DND-41 (cell line): ENCODE measurements at regions not wholly inside any gene's neighbourhood (a gene's known extent, or its start where the extent isn't known, plus 50 kb on each side); places are given as distances from the start of the nearest gene placed in this dataset.

Source experiments
- ATAC-seq: fragments of 200-7000 bp; cut with Tn5 transposase; 3 replicates; pipeline ENCODE4 v1.9.1; 2021; ENCODE audit warnings: low read depth; ENCODE audit not compliant: insufficient read depth
- DNase-seq: peaks from one replicate; pipeline ENCODE4 v3.0.0-alpha.2; 2020
- H2AFZ ChIP-seq: 2 replicates; pipeline ENCODE4 v1.6.0; 2012; ENCODE audit warnings: low read depth, low read length
- H3K27ac ChIP-seq: 2 replicates; pipeline ENCODE4 v1.5.1; 2012; ENCODE audit warnings: low read length, inconsistent platforms
- H3K27me3 ChIP-seq: fragments of 200-600 bp; sonication (generic); 2 replicates; pipeline ENCODE4 v1.6.0; 2012; ENCODE audit warnings: low read length, mild to moderate bottlenecking, inconsistent platforms; ENCODE audit not compliant: insufficient read depth, poor library complexity
- H3K36me3 ChIP-seq: 2 replicates; pipeline ENCODE4 v1.5.1; 2012; ENCODE audit warnings: low read length, inconsistent platforms; ENCODE audit not compliant: insufficient read depth
- H3K4me1 ChIP-seq: 2 replicates; pipeline ENCODE4 v1.5.1; 2012; ENCODE audit warnings: mild to moderate bottlenecking, low read length; ENCODE audit not compliant: insufficient read depth
- H3K4me2 ChIP-seq: 2 replicates; pipeline ENCODE4 v1.6.0; 2012; ENCODE audit warnings: mild to moderate bottlenecking, moderate library complexity, low read length, inconsistent platforms; ENCODE audit not compliant: insufficient read depth
- H3K4me3 ChIP-seq, 2 experiments: fragments of 200-600 bp in 1 of 2; shearing (Covaris generic) in 1 of 2; 2 replicates each; pipeline ENCODE4 v1.5.1; 2012 to 2016; ENCODE audit warnings: inconsistent platforms in 2 of 2, low read length in 2 of 2, mild to moderate bottlenecking in 2 of 2, low read depth in 1 of 2, moderate library complexity in 1 of 2
- H3K79me2 ChIP-seq: 2 replicates; pipeline ENCODE4 v1.6.0; 2012; ENCODE audit warnings: low read length, inconsistent platforms; ENCODE audit not compliant: insufficient read depth
- H3K9ac ChIP-seq: 2 replicates; pipeline ENCODE4 v1.6.0; 2012; ENCODE audit warnings: low read depth, mild to moderate bottlenecking, inconsistent platforms, low read length, moderate library complexity
- H3K9me3 ChIP-seq: 2 replicates; pipeline ENCODE4 v1.5.1; 2012; ENCODE audit warnings: low read length, moderate library complexity, mild to moderate bottlenecking, inconsistent platforms; ENCODE audit not compliant: insufficient read depth, severe bottlenecking
- H4K20me1 ChIP-seq: 2 replicates; pipeline ENCODE4 v1.6.0; 2012; ENCODE audit warnings: low read length; ENCODE audit not compliant: insufficient read depth
- CTCF ChIP-seq: IDR thresholded peaks from 2 replicates; pipeline ENCODE4 v1.5.1; 2012; ENCODE audit warnings: borderline replicate concordance, low read length, moderate library complexity, mild to moderate bottlenecking; ENCODE audit not compliant: poor library complexity, severe bottlenecking; ENCODE audit errors: extremely low read depth
- EZH2 ChIP-seq: IDR thresholded peaks from 3 replicates; pipeline ENCODE4 v1.6.1; 2012; ENCODE audit warnings: borderline replicate concordance, low read depth, mild to moderate bottlenecking, moderate library complexity, low read length, inconsistent platforms; ENCODE audit not compliant: severe bottlenecking

GRCh38 chr15:85954586-85954985 is 125.1 kb upstream of the AGBL1 start:
- no peak for ATAC-seq
- no peak for DNase-seq

GRCh38 chr15:85955501-85956391 is 123.9 kb upstream of the AGBL1 start:
- no peak overlapping the region for H3K27ac ChIP-seq
- peaks cover under 1% of the 10 kb centered on the region; the same call in 1 of the 2 replicates for H3K4me1 ChIP-seq
- no peak overlapping the region for H2AFZ ChIP-seq
- no peaks in the 10 kb centered on the region for H3K36me3 ChIP-seq
- H3K79me2 ChIP-seq, result no peaks in the 10 kb centered on the region
- no peaks in the 10 kb centered on the region for H3K9me3 ChIP-seq
- no peak overlapping the region for H3K4me3 ChIP-seq
- no peaks in the 10 kb centered on the region for H3K27me3 ChIP-seq
- DNase-seq (no peak), ATAC-seq (no peak)
- TF ChIP-seq EZH2, result no peak
- no peak for TF ChIP-seq CTCF
- no peak overlapping the region for H3K9ac ChIP-seq
- no peak overlapping the region for H3K4me2 ChIP-seq
- H4K20me1 ChIP-seq, result no peaks in the 10 kb centered on the region

More at GRCh38 chr15:85954586-85954985, 125.1 kb upstream of the AGBL1 start:
- no peak overlapping the region for H3K27ac ChIP-seq
- no peaks in the 10 kb centered on the region for H3K27me3 ChIP-seq
- H3K9ac ChIP-seq, result no peak overlapping the region
- no peaks in the 10 kb centered on the region for H4K20me1 ChIP-seq
- H3K79me2 ChIP-seq, result no peaks in the 10 kb centered on the region
- peaks cover 12% of the 10 kb centered on the region for H3K4me1 ChIP-seq
- no peak for TF ChIP-seq EZH2
- TF ChIP-seq CTCF, result no peak
- H3K4me2 ChIP-seq, result no peak overlapping the region
- H3K9me3 ChIP-seq, result no peaks in the 10 kb centered on the region
- no peak overlapping the region for H3K4me3 ChIP-seq
- no peak overlapping the region for H2AFZ ChIP-seq
- H3K36me3 ChIP-seq, result no peaks in the 10 kb centered on the region

- Histone ChIP-seq H3K4me2 (no peak overlapping the region), H3K27ac (no peak overlapping the region), H3K4me3 (no peak overlapping the region), H3K4me1 (no peaks in the 10 kb centered on the region; the same call in 1 of the 2 replicates), H3K36me3 (no peaks in the 10 kb centered on the region), H2AFZ (no peak overlapping the region), H3K9me3 (no peaks in the 10 kb centered on the region), H4K20me1 (no peaks in the 10 kb centered on the region), H3K79me2 (no peaks in the 10 kb centered on the region), H3K9ac (no peak overlapping the region), H3K27me3 (no peaks in the 10 kb centered on the region)
- TF ChIP-seq EZH2, result no peak
- TF ChIP-seq CTCF, result no peak
- DNase-seq (no peak), ATAC-seq (no peak)
Measured at GRCh38 chr15:85956532-85957275, 123.0 kb upstream of the AGBL1 start.
